Activated CD4-positive, alpha-beta T cell treated with anti-CD3 and anti-CD28 coated beads, Interleukin-2, amount 10 ng/mL, durations not matched to agents 7 days and 5 days (primary cell): ENCODE measurements at regions not wholly inside any gene's neighbourhood (a gene's known extent, or its start where the extent isn't known, plus 50 kb on each side); places are given as distances from the start of the nearest gene placed in this dataset.
"Not testable (repeated sequence)": the region's sequence is repeated elsewhere in the genome, so short reads cannot be mapped to it uniquely, and the experiment has no call there.

Source experiments
- CTCF ChIA-PET: fragments of 350-600 bp; sonication (Branson Sonifier 250); formaldehyde crosslinking; loops from one replicate; lab custom pipeline; 2021; ENCODE audit warnings: antibody characterized with exemption; lab: Charles Lee
- POLR2A ChIA-PET: fragments of 350-600 bp; sonication (Branson Sonifier 250); formaldehyde crosslinking; loops from one replicate; lab custom pipeline; 2021; ENCODE audit warnings: antibody characterized with exemption; lab: Charles Lee
- DNase-seq: peaks from one replicate; pipeline ENCODE4 v3.0.0-alpha.2; 2020
- H3K27ac Mint-ChIP-seq: one replicate; pipeline ENCODE4 v1.8.0; 2021; ENCODE audit warnings: mild to moderate bottlenecking, moderate library complexity, mixed read lengths
- H3K27me3 Mint-ChIP-seq: one replicate; pipeline ENCODE4 v1.8.0; 2021; ENCODE audit warnings: mixed read lengths
- H3K36me3 Mint-ChIP-seq: one replicate; pipeline ENCODE4 v1.8.0; 2021; ENCODE audit warnings: low read depth, mixed read lengths
- H3K4me1 Mint-ChIP-seq: one replicate; pipeline ENCODE4 v1.8.0; 2021; ENCODE audit warnings: mixed read lengths
- H3K4me3 Mint-ChIP-seq: one replicate; pipeline ENCODE4 v1.8.0; 2021; ENCODE audit warnings: mild to moderate bottlenecking, moderate library complexity, mixed read lengths
- H3K9me3 Mint-ChIP-seq: one replicate; pipeline ENCODE4 v1.8.0; 2021; ENCODE audit warnings: mixed read lengths

GRCh38 chrX:129361576-129361975, 161.7 kb downstream of the SMARCA1 start:
- Mint-ChIP-seq H3K36me3 (no peaks in the 10 kb centered on the region), H3K4me3 (no peak overlapping the region), H3K4me1 (no peaks in the 10 kb centered on the region), H3K9me3 (no peaks in the 10 kb centered on the region), H3K27me3 (no peaks in the 10 kb centered on the region), H3K27ac (no peak overlapping the region)
- ChIA-PET CTCF (interaction anchor here (1.3 kb wide), 1 partner anchor 9 kb away, joined by 4 read pairs; no protein-coding TSS in a partner anchor), POLR2A (no interaction called here)
- DNase-seq = no peak

- H3K36me3 Mint-ChIP-seq = no peaks in the 10 kb centered on the region
- H3K4me1 Mint-ChIP-seq = no peaks in the 10 kb centered on the region
- no peak overlapping the region for H3K4me3 Mint-ChIP-seq
- ChIA-PET CTCF (no interaction called here), POLR2A (no interaction called here)
- peak; percentile 45 for DNase-seq
- H3K27me3 Mint-ChIP-seq = no peaks in the 10 kb centered on the region
- no peak overlapping the region for H3K27ac Mint-ChIP-seq
- no peaks in the 10 kb centered on the region for H3K9me3 Mint-ChIP-seq
Observed at GRCh38 chrX:129360175-129360574, 163.1 kb downstream of the SMARCA1 start.

GRCh38 chrX:129359269-129359668, 164.0 kb downstream of the SMARCA1 start:
- no peak overlapping the region for H3K4me3 Mint-ChIP-seq
- H3K9me3 Mint-ChIP-seq = no peaks in the 10 kb centered on the region
- POLR2A ChIA-PET = no interaction called here
- no peak overlapping the region for H3K27ac Mint-ChIP-seq
- no peaks in the 10 kb centered on the region for H3K4me1 Mint-ChIP-seq
- CTCF ChIA-PET = no interaction called here
- no peak for DNase-seq
- no peaks in the 10 kb centered on the region for H3K36me3 Mint-ChIP-seq
- H3K27me3 Mint-ChIP-seq = no peaks in the 10 kb centered on the region

- H3K27me3 Mint-ChIP-seq, H3K27ac Mint-ChIP-seq, POLR2A ChIA-PET, H3K9me3 Mint-ChIP-seq, DNase-seq, H3K4me3 Mint-ChIP-seq, H3K36me3 Mint-ChIP-seq, CTCF ChIA-PET, H3K4me1 Mint-ChIP-seq: not testable (repeated sequence)
Observed at GRCh38 chrX:129357428-129357827, 165.9 kb downstream of the SMARCA1 start.

GRCh38 chrX:129347291-129347690, 176.0 kb downstream of the SMARCA1 start:
- POLR2A ChIA-PET = no interaction called here
- no peaks in the 10 kb centered on the region for H3K4me1 Mint-ChIP-seq
- no peak overlapping the region for H3K4me3 Mint-ChIP-seq
- H3K27me3 Mint-ChIP-seq = no peaks in the 10 kb centered on the region
- H3K36me3 Mint-ChIP-seq = no peaks in the 10 kb centered on the region
- H3K27ac Mint-ChIP-seq = no peak overlapping the region
- no peaks in the 10 kb centered on the region for H3K9me3 Mint-ChIP-seq
- CTCF ChIA-PET = no interaction called here
- no peak for DNase-seq

- CTCF ChIA-PET = no interaction called here
- H3K27ac Mint-ChIP-seq = no peak overlapping the region
- no peak overlapping the region for H3K4me3 Mint-ChIP-seq
- POLR2A ChIA-PET = no interaction called here
- no peaks in the 10 kb centered on the region for H3K27me3 Mint-ChIP-seq
- no peak for DNase-seq
- H3K36me3 Mint-ChIP-seq = no peaks in the 10 kb centered on the region
- no peaks in the 10 kb centered on the region for H3K9me3 Mint-ChIP-seq
- no peaks in the 10 kb centered on the region for H3K4me1 Mint-ChIP-seq
Observed at GRCh38 chrX:129346574-129346973, 176.7 kb downstream of the SMARCA1 start.

GRCh38 chrX:129337264-129337663, 186.0 kb downstream of the SMARCA1 start:
- POLR2A ChIA-PET, H3K27ac Mint-ChIP-seq, DNase-seq, H3K4me3 Mint-ChIP-seq, H3K4me1 Mint-ChIP-seq, CTCF ChIA-PET, H3K9me3 Mint-ChIP-seq, H3K27me3 Mint-ChIP-seq, H3K36me3 Mint-ChIP-seq: not testable (repeated sequence)

- Mint-ChIP-seq H3K9me3 (peaks cover 3% of the 10 kb centered on the region), H3K27ac (no peak overlapping the region), H3K36me3 (no peaks in the 10 kb centered on the region), H3K4me3 (no peak overlapping the region), H3K4me1 (no peaks in the 10 kb centered on the region), H3K27me3 (peaks cover 1% of the 10 kb centered on the region)
- ChIA-PET POLR2A (no interaction called here), CTCF (no interaction called here)
- no peak for DNase-seq
Observed at GRCh38 chrX:129323115-129323514, 200.2 kb downstream of the SMARCA1 start.

GRCh38 chrX:129318375-129318774, 204.9 kb downstream of the SMARCA1 start:
- Mint-ChIP-seq H3K9me3 (no peaks in the 10 kb centered on the region), H3K27me3 (peaks cover 1% of the 10 kb centered on the region), H3K4me3 (no peak overlapping the region), H3K36me3 (no peaks in the 10 kb centered on the region), H3K27ac (no peak overlapping the region), H3K4me1 (no peaks in the 10 kb centered on the region)
- CTCF ChIA-PET = no interaction called here
- POLR2A ChIA-PET = no interaction called here
- DNase-seq = no peak

GRCh38 chrX:129316461-129316860, 206.8 kb downstream of the SMARCA1 start:
- no peaks in the 10 kb centered on the region for H3K9me3 Mint-ChIP-seq
- peaks cover 1% of the 10 kb centered on the region for H3K27me3 Mint-ChIP-seq
- H3K36me3 Mint-ChIP-seq = no peaks in the 10 kb centered on the region
- DNase-seq = no peak
- H3K4me3 Mint-ChIP-seq = no peak overlapping the region
- H3K4me1 Mint-ChIP-seq = no peaks in the 10 kb centered on the region
- CTCF ChIA-PET = no interaction called here
- POLR2A ChIA-PET = no interaction called here
- no peak overlapping the region for H3K27ac Mint-ChIP-seq

- no peak overlapping the region for H3K4me3 Mint-ChIP-seq
- H3K36me3 Mint-ChIP-seq = no peaks in the 10 kb centered on the region
- H3K27me3 Mint-ChIP-seq = no peaks in the 10 kb centered on the region
- H3K4me1 Mint-ChIP-seq = no peaks in the 10 kb centered on the region
- no peak for DNase-seq
- ChIA-PET CTCF (no interaction called here), POLR2A (no interaction called here)
- no peaks in the 10 kb centered on the region for H3K9me3 Mint-ChIP-seq
- H3K27ac Mint-ChIP-seq = no peak overlapping the region
Observed at GRCh38 chrX:129310000-129310399, 213.3 kb downstream of the SMARCA1 start.

- POLR2A ChIA-PET = no interaction called here
Observed at GRCh38 chrX:129262912-129263311, 260.4 kb downstream of the SMARCA1 start.

GRCh38 chrX:129255516-129255915, 267.8 kb downstream of the SMARCA1 start:
- H3K9me3 Mint-ChIP-seq, H3K27ac Mint-ChIP-seq, POLR2A ChIA-PET, H3K4me3 Mint-ChIP-seq, CTCF ChIA-PET, H3K4me1 Mint-ChIP-seq, H3K36me3 Mint-ChIP-seq, H3K27me3 Mint-ChIP-seq, DNase-seq: not testable (repeated sequence)

More at GRCh38 chrX:129262912-129263311, 260.4 kb downstream of the SMARCA1 start:
- Mint-ChIP-seq H3K9me3 (no peaks in the 10 kb centered on the region), H3K27me3 (no peaks in the 10 kb centered on the region), H3K36me3 (no peaks in the 10 kb centered on the region), H3K4me1 (no peaks in the 10 kb centered on the region), H3K4me3 (no peak overlapping the region), H3K27ac (no peak overlapping the region)
- DNase-seq = no peak
- CTCF ChIA-PET = no interaction called here

- ChIA-PET POLR2A (no interaction called here), CTCF (no interaction called here)
Observed at GRCh38 chrX:129249563-129249962, 273.7 kb downstream of the SMARCA1 start.

More at GRCh38 chrX:129249563-129249962, 273.7 kb downstream of the SMARCA1 start:
- Mint-ChIP-seq H3K27ac (no peak overlapping the region), H3K4me1 (no peaks in the 10 kb centered on the region), H3K36me3 (no peaks in the 10 kb centered on the region), H3K9me3 (no peaks in the 10 kb centered on the region), H3K4me3 (no peak overlapping the region), H3K27me3 (no peaks in the 10 kb centered on the region)
- no peak for DNase-seq
